Type B pancreatic cell (in vitro differentiated cells): ENCODE measurements at regions not wholly inside any gene's neighbourhood (a gene's known extent, or its start where the extent isn't known, plus 50 kb on each side); places are given as distances from the start of the nearest gene placed in this dataset.
"Not testable (repeated sequence)": the region's sequence is repeated elsewhere in the genome, so short reads cannot be mapped to it uniquely, and the experiment has no call there.

Experiments
- DNase-seq: peaks from one replicate; pipeline ENCODE4 v3.0.0; 2021; ENCODE audit warnings: mixed read lengths; ENCODE audit not compliant: unreplicated experiment; ENCODE audit errors: extremely low spot score
- H3K27ac Mint-ChIP-seq: 2 replicates; pipeline ENCODE4 v1.8.0; 2021; ENCODE audit warnings: mild to moderate bottlenecking, mixed read lengths
- H3K27me3 Mint-ChIP-seq: 2 replicates; pipeline ENCODE4 v1.8.0; 2021; ENCODE audit warnings: mixed read lengths
- H3K36me3 Mint-ChIP-seq: 2 replicates; pipeline ENCODE4 v1.8.0; 2021; ENCODE audit warnings: mixed read lengths
- H3K4me1 Mint-ChIP-seq: one replicate; pipeline ENCODE4 v1.8.0; 2021; ENCODE audit warnings: mixed read lengths; ENCODE audit not compliant: unreplicated experiment
- H3K4me3 Mint-ChIP-seq: 2 replicates; pipeline ENCODE4 v1.8.0; 2021; ENCODE audit warnings: mild to moderate bottlenecking, mixed read lengths
- H3K9me3 Mint-ChIP-seq: 2 replicates; pipeline ENCODE4 v1.8.0; 2021; ENCODE audit warnings: mixed read lengths
- TF ChIP-seq, protein P1 (sequence below): fragments of 200-600 bp; sonication (generic); conservative IDR thresholded peaks from 2 replicates; pipeline ENCODE4 v1.5.0; 2021; ENCODE audit warnings: antibody characterized with exemption, mild to moderate bottlenecking

DNA sequence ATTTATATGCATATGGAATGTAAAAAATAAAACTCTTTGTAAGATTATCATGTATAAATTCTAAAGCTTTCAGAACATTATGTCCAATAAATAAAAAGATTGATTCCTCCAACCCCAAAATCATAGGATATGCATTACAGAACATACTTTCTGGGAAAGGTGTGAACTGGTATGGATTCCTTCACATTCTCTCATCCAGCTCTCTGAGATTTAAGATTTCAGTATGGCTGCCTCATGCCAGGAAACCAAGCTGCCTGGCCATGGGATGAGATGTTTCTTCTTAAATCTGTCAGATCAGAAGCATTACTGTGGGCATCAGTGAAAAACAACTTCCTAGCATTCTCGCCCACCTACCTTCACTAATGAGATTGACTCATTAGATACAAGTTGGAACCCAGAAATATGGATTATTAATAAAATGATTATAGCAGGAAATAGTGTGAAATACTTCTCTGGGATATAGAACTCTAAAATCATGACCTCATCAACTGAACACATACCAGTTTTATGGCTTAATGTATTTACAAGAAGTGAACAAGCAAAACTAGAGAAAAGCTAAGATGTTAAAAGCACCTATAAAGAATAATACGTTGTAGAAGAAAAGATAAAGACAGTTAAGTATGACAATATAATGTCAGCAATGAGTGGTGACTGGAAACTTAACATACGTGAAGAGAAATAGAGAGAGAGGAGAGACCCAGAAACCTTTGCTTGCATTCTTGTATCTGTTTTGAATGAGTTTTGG is 171.6 kb upstream of the PHACTR1 start:
- H3K27me3 Mint-ChIP-seq, result no peaks in the 10 kb centered on the region
- H3K27ac Mint-ChIP-seq, result no peak overlapping the region
- DNase-seq, result no peak
- H3K9me3 Mint-ChIP-seq, result peaks cover 8% of the 10 kb centered on the region
- TF ChIP-seq, protein P1, sequence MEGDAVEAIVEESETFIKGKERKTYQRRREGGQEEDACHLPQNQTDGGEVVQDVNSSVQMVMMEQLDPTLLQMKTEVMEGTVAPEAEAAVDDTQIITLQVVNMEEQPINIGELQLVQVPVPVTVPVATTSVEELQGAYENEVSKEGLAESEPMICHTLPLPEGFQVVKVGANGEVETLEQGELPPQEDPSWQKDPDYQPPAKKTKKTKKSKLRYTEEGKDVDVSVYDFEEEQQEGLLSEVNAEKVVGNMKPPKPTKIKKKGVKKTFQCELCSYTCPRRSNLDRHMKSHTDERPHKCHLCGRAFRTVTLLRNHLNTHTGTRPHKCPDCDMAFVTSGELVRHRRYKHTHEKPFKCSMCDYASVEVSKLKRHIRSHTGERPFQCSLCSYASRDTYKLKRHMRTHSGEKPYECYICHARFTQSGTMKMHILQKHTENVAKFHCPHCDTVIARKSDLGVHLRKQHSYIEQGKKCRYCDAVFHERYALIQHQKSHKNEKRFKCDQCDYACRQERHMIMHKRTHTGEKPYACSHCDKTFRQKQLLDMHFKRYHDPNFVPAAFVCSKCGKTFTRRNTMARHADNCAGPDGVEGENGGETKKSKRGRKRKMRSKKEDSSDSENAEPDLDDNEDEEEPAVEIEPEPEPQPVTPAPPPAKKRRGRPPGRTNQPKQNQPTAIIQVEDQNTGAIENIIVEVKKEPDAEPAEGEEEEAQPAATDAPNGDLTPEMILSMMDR, result no peak
- no peaks in the 10 kb centered on the region for H3K36me3 Mint-ChIP-seq
- H3K4me1 Mint-ChIP-seq, result peaks cover 9% of the 10 kb centered on the region
- H3K4me3 Mint-ChIP-seq, result no peak overlapping the region

DNA sequence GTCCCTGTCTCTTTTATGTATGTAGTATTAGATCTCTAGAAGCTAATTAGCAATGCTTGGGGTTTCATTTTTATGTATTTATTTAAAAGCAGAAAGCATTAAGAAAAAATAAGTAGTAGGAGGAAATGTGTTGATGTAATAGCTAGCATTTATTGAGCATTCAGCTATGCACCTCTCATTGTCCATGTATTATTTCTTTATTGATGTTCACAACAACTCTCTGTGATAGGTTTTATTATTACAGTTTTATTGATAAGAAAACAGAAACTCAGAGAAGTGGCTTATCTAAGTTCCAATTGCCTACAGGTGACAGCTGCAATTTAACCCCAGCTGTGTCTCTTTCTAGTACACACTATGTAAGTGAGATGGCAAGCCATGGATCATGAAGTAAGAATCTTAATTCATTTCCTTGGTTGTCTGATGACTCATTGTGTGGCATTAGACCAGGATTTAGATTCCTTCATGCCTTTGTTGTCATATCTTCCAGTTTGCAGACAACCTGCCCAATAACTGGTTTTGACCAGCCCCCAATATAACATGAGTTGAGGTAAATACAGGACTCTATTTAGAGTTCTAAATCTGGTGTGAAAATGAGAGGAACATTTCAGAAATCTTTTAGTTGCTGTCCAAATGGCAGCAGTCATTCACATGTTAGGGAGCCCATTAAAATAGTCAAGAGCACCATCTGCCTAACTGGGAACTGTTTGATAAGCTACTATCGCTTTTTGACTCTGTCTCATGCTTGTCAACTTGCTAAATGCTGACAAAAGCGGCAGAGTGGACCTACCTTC is 170.8 kb upstream of the PHACTR1 start:
- Mint-ChIP-seq H3K27me3 (no peaks in the 10 kb centered on the region), H3K4me1 (peaks cover 9% of the 10 kb centered on the region), H3K9me3 (peaks cover 8% of the 10 kb centered on the region), H3K27ac (no peak overlapping the region), H3K36me3 (no peaks in the 10 kb centered on the region), H3K4me3 (no peak overlapping the region)
- no peak for DNase-seq
- TF ChIP-seq, protein P1, result no peak

DNA sequence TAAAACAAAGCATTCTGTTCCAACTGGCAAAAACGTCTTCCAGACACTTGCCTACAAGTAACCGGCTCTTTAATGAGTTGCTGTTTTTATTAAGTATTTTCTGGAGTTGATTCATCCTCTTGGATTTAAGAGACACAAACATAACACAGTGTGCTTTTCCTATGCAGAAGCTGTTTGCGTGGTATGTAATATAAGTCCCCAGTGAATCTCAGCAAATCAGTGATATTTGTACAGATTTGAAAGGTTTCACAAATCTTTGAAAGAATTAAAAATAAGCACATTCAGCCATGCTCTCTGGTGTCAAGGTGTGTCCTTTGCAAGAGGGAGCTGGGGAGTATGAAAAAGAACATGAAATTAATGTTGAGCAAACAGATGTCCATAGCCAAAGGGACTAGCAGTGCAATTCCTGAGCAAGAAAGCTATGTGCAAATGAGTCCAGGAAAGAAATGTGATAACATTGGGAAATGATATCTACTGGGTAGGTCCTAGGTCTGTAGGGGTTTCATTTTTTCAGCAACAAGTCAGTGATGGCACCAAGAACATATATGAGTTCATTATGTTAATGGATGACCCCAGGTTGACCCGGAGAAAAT is 170.1 kb upstream of the PHACTR1 start:
- no peaks in the 10 kb centered on the region for H3K27me3 Mint-ChIP-seq
- H3K27ac Mint-ChIP-seq, result no peak overlapping the region
- TF ChIP-seq, protein P1, result no peak
- peaks cover 9% of the 10 kb centered on the region for H3K4me1 Mint-ChIP-seq
- no peak for DNase-seq
- peaks cover 8% of the 10 kb centered on the region for H3K9me3 Mint-ChIP-seq
- no peak overlapping the region for H3K4me3 Mint-ChIP-seq
- no peaks in the 10 kb centered on the region for H3K36me3 Mint-ChIP-seq

DNA sequence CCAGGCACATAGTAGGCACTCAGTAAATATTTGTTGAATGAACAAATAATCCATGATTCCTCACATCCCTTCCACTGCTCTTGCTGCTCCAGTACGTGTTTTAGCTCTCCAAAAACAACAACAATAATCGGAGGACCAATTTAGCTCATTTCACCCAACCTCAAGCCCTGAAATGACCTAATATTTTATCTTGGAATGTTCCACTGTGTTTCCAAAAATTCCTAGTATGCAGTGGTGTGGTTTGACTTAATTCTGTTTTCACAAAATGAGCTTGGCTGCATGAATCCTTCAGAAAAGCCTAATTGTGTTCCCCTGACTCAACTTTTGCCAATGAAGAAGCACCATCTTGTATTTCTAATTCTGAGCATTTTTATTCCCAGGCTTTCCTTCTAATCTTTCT is 168.0 kb upstream of the PHACTR1 start:
- H3K27ac Mint-ChIP-seq, result no peak overlapping the region
- TF ChIP-seq, protein P1, result no peak
- no peaks in the 10 kb centered on the region for H3K27me3 Mint-ChIP-seq

DNA sequence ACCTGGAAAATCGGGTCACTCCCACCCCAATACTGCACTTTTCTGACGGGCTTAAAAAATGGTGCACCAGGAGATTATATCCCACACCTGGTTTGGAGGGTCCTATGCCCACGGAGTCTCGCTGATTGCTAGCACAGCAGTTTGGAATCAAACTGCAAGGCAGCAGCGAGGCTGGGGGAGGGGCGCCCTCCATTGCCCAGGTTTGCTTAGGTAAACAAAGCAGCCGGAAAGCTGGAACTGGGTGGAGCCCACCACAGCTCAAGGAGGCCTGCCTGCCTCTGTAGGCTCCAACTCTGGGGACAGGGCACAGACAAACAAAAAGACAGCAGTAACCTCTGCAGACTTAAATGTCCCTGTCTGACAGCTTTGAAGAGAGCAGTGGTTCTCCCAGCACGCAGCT is 167.1 kb upstream of the PHACTR1 start:
- H3K36me3 Mint-ChIP-seq, H3K4me1 Mint-ChIP-seq, H3K27ac Mint-ChIP-seq, H3K27me3 Mint-ChIP-seq, DNase-seq, H3K9me3 Mint-ChIP-seq, H3K4me3 Mint-ChIP-seq: not testable (repeated sequence)

More for the DNA sequence above, 168.0 kb upstream of the PHACTR1 start:
- DNase-seq, result no peak
- Mint-ChIP-seq H3K4me1 (peaks cover 9% of the 10 kb centered on the region), H3K9me3 (peaks cover 8% of the 10 kb centered on the region), H3K36me3 (no peaks in the 10 kb centered on the region), H3K4me3 (no peak overlapping the region)

DNA sequence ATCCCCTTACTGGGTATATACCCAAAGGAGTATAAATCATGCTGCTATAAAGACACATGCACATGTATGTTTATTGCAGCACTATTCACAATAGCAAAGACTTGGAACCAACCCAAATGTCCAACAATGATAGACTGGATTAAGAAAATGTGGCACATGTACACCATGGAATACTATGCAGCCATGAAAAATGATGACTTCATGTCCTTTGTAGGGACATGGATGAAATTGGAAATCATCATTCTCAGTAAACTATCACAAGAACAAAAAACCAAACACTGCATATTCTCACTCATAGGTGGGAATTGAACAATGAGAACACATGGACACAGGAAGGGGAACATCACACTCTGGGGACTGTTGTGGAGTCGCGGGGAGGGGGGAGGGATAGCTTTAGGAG is 161.7 kb upstream of the PHACTR1 start:
- H3K4me1 Mint-ChIP-seq, H3K4me3 Mint-ChIP-seq, H3K27ac Mint-ChIP-seq, H3K9me3 Mint-ChIP-seq, DNase-seq, H3K36me3 Mint-ChIP-seq, H3K27me3 Mint-ChIP-seq: not testable (repeated sequence)
